Renal pelvis (tissue), 1 donor: ENCODE measurements at regions not wholly inside any gene's neighbourhood (a gene's known extent, or its start where the extent isn't known, plus 50 kb on each side); places are given as distances from the start of the nearest gene placed in this dataset.

Source experiments
- DNase-seq: peaks from one replicate; pipeline ENCODE4 v3.0.0-alpha.2; 2013

DNA sequence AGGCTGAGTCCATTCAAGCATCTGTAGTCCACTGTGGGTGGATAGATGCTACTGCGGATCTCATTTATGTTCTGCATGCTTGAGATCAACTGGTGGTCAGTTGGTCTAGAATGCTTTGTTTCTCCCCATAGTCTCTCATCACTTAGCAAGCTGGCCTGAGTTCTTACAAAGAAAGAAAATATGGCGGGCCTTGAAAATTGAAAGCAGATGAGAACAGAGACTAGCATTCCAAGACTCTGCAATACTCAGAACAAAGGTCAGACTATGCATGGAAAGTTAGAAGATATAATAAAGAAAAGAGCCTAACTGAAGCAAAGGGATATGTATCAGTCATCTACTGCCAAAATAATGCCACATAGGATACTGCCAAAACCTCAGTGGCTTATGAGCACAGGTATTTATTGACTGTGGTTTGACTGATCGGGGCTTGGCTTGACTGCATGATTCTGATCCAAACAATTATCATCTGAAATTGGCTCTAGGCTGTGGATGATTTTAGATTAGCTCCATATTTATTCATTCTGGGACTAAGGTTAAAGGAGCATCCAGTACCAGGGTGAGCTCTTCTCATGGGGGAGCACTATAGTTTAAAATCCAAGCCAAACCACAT lies 258.9 kb downstream of the TAF11L14 start:
- no peak for DNase-seq

- DNase-seq = no peak
Measured at GRCh38 chr5:17895288-17896033, 261.2 kb downstream of the TAF11L14 start.

- DNase-seq = no peak
Measured at GRCh38 chr5:17896605-17897004, 262.3 kb downstream of the TAF11L14 start.

DNA sequence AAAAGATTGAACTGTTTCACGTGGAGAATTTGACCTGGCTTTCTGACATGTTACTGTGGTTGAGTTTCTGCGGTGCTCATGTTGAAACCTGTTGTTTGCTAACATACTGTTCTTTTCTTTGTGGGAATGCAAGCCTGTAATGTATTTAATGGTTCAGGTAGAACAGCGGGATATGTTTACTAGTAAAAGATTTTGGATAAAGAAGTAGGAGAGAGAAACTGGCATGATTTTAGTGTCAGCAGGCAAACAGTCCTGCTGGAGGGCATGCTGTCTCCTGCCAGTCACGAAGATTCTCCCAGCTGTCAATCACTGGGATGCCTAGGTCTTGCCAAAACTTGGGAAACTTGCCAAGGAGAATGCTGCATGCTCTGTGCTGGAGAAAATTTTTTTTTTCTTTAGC lies 263.5 kb downstream of the TAF11L14 start:
- DNase-seq = no peak

GRCh38 chr5:17898766-17899165 lies 264.5 kb downstream of the TAF11L14 start:
- no peak for DNase-seq

GRCh38 chr5:17907094-17907493 lies 272.8 kb downstream of the TAF11L14 start:
- no peak for DNase-seq

- DNase-seq = no peak
Measured at GRCh38 chr5:17910318-17910717, 276.1 kb downstream of the TAF11L14 start.

DNA sequence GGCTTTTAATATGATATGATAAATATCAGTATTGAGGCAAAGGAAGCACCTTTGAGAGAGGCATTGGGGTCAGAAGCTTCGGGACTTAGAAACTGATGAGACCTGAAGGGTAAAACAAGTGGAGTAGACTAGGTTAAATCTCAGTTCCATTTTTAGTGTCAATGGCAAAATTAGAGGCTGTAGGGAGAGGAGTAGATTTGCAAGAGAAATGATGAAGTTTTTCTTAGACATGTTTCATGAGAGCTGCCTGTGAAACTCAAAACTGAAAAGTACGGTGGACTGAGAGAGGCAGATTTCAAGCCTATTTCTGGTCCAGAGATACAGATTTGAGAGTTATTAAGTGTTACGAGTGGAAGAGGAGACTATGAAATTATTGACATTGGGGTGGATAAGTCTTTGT lies 278.5 kb downstream of the TAF11L14 start:
- DNase-seq = no peak

- no peak for DNase-seq
Measured at GRCh38 chr5:17916446-17916845, 282.2 kb downstream of the TAF11L14 start.

DNA sequence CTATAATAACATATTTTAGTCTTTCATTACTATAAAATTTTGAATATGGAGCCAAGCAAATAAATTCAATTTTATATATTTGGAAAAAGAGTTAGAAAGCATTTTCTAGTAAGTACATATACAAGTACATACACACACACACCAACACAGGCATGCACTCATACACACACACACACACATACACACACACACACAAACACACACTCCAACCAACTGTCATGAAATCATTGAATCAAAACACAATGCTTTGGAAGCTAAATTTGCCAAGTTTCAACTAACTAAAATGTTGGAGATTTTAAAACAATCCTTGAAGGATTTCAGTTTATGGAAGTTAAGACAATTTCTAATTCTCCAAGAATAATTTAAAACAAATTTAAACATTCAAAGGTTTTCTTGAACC lies 283.2 kb downstream of the TAF11L14 start:
- DNase-seq = no peak

DNA sequence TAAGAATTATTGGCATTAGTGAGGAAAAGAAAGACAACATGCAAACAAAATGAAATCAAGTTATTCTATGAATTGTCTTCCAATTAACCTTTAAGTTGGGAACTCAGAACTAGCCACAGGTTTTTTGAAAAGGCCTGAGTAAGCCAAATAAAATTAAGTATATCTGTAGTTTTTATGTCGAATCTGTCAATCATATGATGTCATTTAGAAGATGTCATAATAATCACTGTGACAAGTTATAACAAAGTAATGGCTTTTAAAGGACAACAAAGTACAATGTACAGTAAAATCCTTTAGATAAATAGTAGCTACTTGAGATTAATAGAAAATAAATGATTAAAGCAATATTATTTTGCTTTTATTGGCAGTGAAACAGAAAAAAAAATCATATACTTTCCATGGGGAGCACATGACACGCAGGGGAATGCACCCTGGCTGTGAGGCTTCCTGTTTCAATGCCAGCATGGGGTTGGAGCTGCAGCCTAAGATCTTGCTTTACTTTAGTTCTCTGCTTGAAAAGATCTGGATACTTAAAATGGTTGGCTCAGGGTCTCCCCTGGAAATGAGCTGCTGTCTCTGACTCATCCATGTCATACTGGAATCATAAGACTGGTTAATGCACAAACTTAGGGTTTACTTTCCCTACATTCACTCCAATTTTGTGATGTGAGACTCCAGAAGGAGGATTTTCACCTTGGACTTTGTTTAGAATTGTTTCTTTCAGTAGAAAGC lies 284.3 kb downstream of the TAF11L14 start:
- no peak for DNase-seq

DNA sequence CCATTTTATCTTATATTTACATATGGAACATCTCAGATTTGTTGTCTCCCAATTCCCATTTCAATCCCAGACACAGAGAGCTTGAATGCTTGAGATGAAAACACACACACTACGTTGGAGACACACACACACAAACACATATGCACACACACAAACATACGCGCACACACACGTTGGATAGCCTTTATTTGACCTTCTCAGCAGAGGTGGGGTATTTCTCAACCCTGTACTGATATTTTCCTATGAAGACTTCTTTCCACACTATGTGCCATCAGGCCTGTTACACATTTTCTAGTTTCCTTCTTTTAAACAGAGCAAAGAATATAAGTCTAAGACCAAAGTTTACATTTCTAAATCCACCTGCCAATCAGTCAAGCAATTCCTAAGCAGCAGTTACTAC lies 291.0 kb downstream of the TAF11L14 start:
- DNase-seq = no peak

GRCh38 chr5:17928581-17928981 lies 294.3 kb downstream of the TAF11L14 start:
- no peak for DNase-seq

- no peak for DNase-seq
Measured at GRCh38 chr5:17929171-17929570, 294.9 kb downstream of the TAF11L14 start.

DNA sequence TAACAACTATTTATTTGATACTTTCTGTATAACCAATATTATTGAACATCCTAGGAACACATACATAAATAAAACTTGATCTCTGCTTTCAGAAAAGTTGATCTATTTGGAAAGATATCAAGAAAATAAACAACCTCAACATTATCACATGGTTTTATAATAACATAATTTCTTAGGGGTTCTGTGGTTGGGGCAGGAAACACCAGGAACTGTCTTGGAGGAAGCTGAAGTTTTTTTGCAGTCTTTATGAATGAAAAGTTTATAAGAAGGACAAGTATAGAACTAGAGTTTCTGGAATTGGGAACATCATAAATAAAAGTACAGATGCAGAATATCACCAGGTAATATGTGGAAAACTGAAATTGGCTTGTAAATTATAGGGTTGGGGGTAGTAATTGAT lies 296.1 kb downstream of the TAF11L14 start:
- DNase-seq = no peak

GRCh38 chr5:17944046-17944445 lies 309.8 kb downstream of the TAF11L14 start:
- no peak for DNase-seq

GRCh38 chr5:17947029-17947428 lies 312.8 kb downstream of the TAF11L14 start:
- no peak for DNase-seq

- no peak for DNase-seq
Measured at GRCh38 chr5:17951392-17952169, 317.3 kb downstream of the TAF11L14 start.

- no peak for DNase-seq
Measured at GRCh38 chr5:17952231-17952630, 318.0 kb downstream of the TAF11L14 start.

DNA sequence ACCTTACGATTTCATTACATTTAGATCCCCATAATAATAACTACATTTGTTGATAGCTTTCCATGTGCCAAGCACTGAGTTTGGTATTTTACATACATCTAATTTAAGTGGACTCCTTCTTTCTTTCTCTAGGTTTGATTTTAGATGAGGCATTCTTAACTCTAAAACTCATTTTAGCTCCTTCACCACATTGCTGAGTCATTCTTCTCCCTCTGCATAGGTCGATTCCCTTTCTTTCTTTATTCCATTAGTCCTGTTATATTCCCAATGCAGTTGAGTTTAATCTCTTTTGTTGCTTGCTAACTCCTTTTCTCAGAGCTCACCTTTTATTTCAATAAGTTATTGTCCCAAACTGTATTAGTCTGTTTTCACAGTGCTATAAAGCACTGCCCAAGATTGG lies 329.8 kb downstream of the TAF11L14 start:
- no peak for DNase-seq

DNA sequence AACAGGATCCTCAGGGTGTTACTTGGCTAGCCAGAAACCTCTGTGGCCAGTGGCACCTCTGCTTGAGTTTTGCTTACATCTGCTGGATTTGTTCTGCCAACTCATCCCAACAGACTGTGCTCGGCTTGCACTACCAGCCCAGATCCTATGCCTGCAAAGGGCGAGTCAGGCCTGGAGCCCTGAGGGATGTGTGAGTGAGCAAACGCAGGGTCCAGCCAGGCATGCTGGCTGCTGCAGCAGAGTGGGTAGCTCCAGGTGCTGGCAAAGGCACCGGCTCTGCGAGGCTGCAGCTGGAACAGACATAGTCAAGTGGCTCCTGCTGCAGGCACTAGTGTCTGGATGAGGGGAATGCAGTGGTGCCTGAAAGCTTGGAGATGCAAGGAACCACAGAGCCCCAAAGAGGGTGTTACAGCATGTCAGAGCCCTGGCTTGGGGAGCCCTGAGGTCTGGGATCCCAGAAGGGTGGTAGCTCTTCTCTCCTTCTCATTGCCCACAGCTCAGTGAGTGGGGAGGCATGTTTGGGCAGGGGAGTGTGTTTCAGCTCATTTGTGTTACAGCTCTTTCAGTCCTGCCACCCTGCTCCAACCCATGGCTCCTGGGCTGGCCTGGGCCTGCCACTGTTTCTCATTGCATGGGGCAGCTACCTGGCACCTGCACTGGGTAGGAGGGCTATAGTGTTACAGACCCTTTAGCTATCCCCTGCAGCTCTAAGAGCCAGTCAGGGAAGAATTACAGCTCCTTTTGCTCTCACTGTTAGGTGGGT lies 332.6 kb downstream of the TAF11L14 start:
- no peak for DNase-seq

DNA sequence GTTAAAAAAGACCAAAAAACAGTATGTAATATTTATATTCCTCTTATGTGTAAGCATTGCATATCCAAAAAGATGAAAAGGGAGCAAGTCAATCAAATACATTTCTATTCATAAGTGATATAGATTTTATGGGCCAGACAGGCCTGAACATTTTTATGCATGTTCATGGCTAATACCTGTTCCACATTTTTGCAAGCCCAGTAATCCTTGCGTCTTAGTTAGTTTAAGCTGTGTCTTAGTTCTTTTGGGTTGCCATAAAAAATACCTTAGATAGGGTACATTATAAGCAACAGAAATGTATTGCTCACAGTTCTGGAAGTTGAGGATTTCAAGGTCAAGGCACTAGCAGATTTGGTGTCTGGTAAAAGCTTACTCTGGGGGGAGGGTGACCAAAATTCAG lies 342.1 kb downstream of the TAF11L14 start:
- no peak for DNase-seq
